SK-N-SH treated with all-trans-retinoic acid at 6 μM for 48 hours (cell line): ENCODE measurements at regions not wholly inside any gene's neighbourhood (a gene's known extent, or its start where the extent isn't known, plus 50 kb on each side); places are given as distances from the start of the nearest gene placed in this dataset.

Experiments used
- ATAC-seq: fragments of 200-7000 bp; cut with Tn5 transposase; 3 replicates; pipeline ENCODE4 v1.9.1; 2020; ENCODE audit warnings: mild to moderate bottlenecking, moderate library complexity
- BACH2 ChIP-seq: fragments of 250-450 bp; sonication (Bioruptor Pico); IDR thresholded peaks from 2 replicates; pipeline ENCODE4 v1.9.0; 2021; ENCODE audit warnings: mild to moderate bottlenecking, borderline replicate concordance
- CREB5 ChIP-seq: fragments of 250-450 bp; sonication (Bioruptor Pico); IDR thresholded peaks from 2 replicates; pipeline ENCODE4 v1.5.1; 2020; ENCODE audit warnings: low read depth, mild to moderate bottlenecking, moderate library complexity
- CSDC2 ChIP-seq: fragments of 250-450 bp; sonication (Bioruptor Pico); IDR thresholded peaks from 2 replicates; pipeline ENCODE4 v1.5.0; 2020; ENCODE audit warnings: mild to moderate bottlenecking, moderate library complexity
- CSRNP3 ChIP-seq: fragments of 250-450 bp; sonication (Bioruptor Pico); IDR thresholded peaks from 2 replicates; pipeline ENCODE4 v1.5.1; 2021; ENCODE audit warnings: mild to moderate bottlenecking, moderate library complexity
- ESRRG ChIP-seq: fragments of 250-450 bp; sonication (Bioruptor Pico); IDR thresholded peaks from 2 replicates; pipeline ENCODE4 v1.6.1; 2021; ENCODE audit warnings: mild to moderate bottlenecking
- GLIS3 ChIP-seq: fragments of 250-450 bp; sonication (Bioruptor Pico); IDR thresholded peaks from 2 replicates; pipeline ENCODE4 v1.5.0; 2020; ENCODE audit warnings: mild to moderate bottlenecking, moderate library complexity
- ISL1 ChIP-seq: fragments of 250-450 bp; sonication (Bioruptor Pico); IDR thresholded peaks from 2 replicates; pipeline ENCODE4 v2.1.2; 2022; ENCODE audit warnings: mild to moderate bottlenecking, moderate library complexity
- OSR1 ChIP-seq: fragments of 250-450 bp; sonication (Bioruptor Pico); IDR thresholded peaks from 2 replicates; pipeline ENCODE4 v1.8.0; 2022; ENCODE audit warnings: moderate library complexity, mild to moderate bottlenecking, inconsistent platforms
- PATZ1 ChIP-seq: fragments of 250-450 bp; sonication (Bioruptor Pico); IDR thresholded peaks from 2 replicates; pipeline ENCODE4 v1.8.0; 2020; ENCODE audit warnings: mild to moderate bottlenecking, moderate library complexity, borderline replicate concordance
- POU6F1 ChIP-seq: fragments of 250-450 bp; sonication (Bioruptor Pico); IDR thresholded peaks from 2 replicates; pipeline ENCODE4 v1.8.0; 2021; ENCODE audit warnings: low read depth, mild to moderate bottlenecking, moderate library complexity, borderline replicate concordance
- PPARA ChIP-seq: fragments of 250-450 bp; sonication (Bioruptor Pico); IDR thresholded peaks from 2 replicates; pipeline ENCODE4 v1.5.0; 2020; ENCODE audit warnings: mild to moderate bottlenecking, borderline replicate concordance
- RARB ChIP-seq: fragments of 250-450 bp; sonication (Bioruptor Pico); IDR thresholded peaks from 2 replicates; pipeline ENCODE4 v1.8.0; 2021; ENCODE audit warnings: mild to moderate bottlenecking, moderate library complexity
- SNAI2 ChIP-seq: fragments of 250-450 bp; sonication (Bioruptor Pico); IDR thresholded peaks from 2 replicates; pipeline ENCODE4 v1.5.0; 2020; ENCODE audit warnings: mild to moderate bottlenecking, moderate library complexity
- TCF4 ChIP-seq: fragments of 250-450 bp; sonication (Bioruptor Pico); IDR thresholded peaks from 2 replicates; pipeline ENCODE4 v1.8.0; 2021; ENCODE audit warnings: mild to moderate bottlenecking, moderate library complexity, borderline replicate concordance
- TOX ChIP-seq: fragments of 250-450 bp; sonication (Bioruptor Pico); IDR thresholded peaks from 2 replicates; pipeline ENCODE4 v1.8.0; 2021; ENCODE audit warnings: mild to moderate bottlenecking, moderate library complexity, borderline replicate concordance
- TSHZ2 ChIP-seq: fragments of 250-450 bp; sonication (Bioruptor Pico); IDR thresholded peaks from 2 replicates; pipeline ENCODE4 v1.5.0; 2020; ENCODE audit warnings: mild to moderate bottlenecking, moderate library complexity
- ZC3H10 ChIP-seq: fragments of 250-450 bp; sonication (Bioruptor Pico); IDR thresholded peaks from 2 replicates; pipeline ENCODE4 v1.5.1; 2021; ENCODE audit warnings: mild to moderate bottlenecking, moderate library complexity
- ZFP3 ChIP-seq: fragments of 250-450 bp; sonication (Bioruptor Pico); IDR thresholded peaks from 2 replicates; pipeline ENCODE4 v1.5.0; 2020; ENCODE audit warnings: mild to moderate bottlenecking, moderate library complexity
- ZFP30 ChIP-seq: fragments of 450-650 bp; formaldehyde crosslinking; IDR thresholded peaks from 2 replicates; pipeline ENCODE4 v1.5.0; 2022; ENCODE audit warnings: mild to moderate bottlenecking, moderate library complexity
- ZNF565 ChIP-seq: fragments of 450-650 bp; formaldehyde crosslinking; conservative IDR thresholded peaks from 2 replicates; pipeline ENCODE4 v1.5.0; 2020; ENCODE audit warnings: low read depth, mild to moderate bottlenecking, moderate library complexity
- ZNF70 ChIP-seq: fragments of 450-650 bp; formaldehyde crosslinking; IDR thresholded peaks from 2 replicates; pipeline ENCODE4 v1.5.0; 2020; ENCODE audit warnings: mild to moderate bottlenecking, moderate library complexity
- ZNF8 ChIP-seq: fragments of 450-650 bp; formaldehyde crosslinking; IDR thresholded peaks from 2 replicates; pipeline ENCODE4 v1.5.0; 2020; ENCODE audit warnings: mild to moderate bottlenecking, moderate library complexity

- TF ChIP-seq ZFP30 (CRISPR knock-in tag) (no peak), PPARA (CRISPR knock-in tag) (no peak), GLIS3 (no peak), ESRRG (CRISPR knock-in tag) (no peak), TSHZ2 (CRISPR knock-in tag) (no peak), SNAI2 (CRISPR knock-in tag) (no peak), POU6F1 (no peak), RARB (CRISPR knock-in tag) (no peak), OSR1 (CRISPR knock-in tag) (no peak), CSRNP3 (CRISPR knock-in tag) (no peak), ZNF565 (no peak), CSDC2 (CRISPR knock-in tag) (no peak), ISL1 (CRISPR knock-in tag) (no peak), ZNF70 (CRISPR knock-in tag) (no peak), ZFP3 (no peak), BACH2 (CRISPR knock-in tag) (no peak), PATZ1 (no peak), ZNF8 (CRISPR knock-in tag) (no peak), ZC3H10 (CRISPR knock-in tag) (no peak)
- peak; percentile 58; the same call in 2 of the 3 replicates for ATAC-seq
Measured at GRCh38 chr15:69958496-69959084, 139.1 kb downstream of the TLE3 start.

- no peak for ATAC-seq
- no peak for TF ChIP-seq TSHZ2 (CRISPR knock-in tag)
- no peak for TF ChIP-seq TCF4 (CRISPR knock-in tag)
- TF ChIP-seq OSR1 (CRISPR knock-in tag): no peak
- no peak for TF ChIP-seq ZFP30 (CRISPR knock-in tag)
- no peak for TF ChIP-seq PPARA (CRISPR knock-in tag)
- no peak for TF ChIP-seq ZNF565
- TF ChIP-seq ZNF70 (CRISPR knock-in tag): no peak
- TF ChIP-seq ZFP3: no peak
- TF ChIP-seq TOX (CRISPR knock-in tag): no peak
- no peak for TF ChIP-seq CSRNP3 (CRISPR knock-in tag)
- TF ChIP-seq RARB (CRISPR knock-in tag): no peak
- TF ChIP-seq GLIS3: no peak
- TF ChIP-seq CREB5 (CRISPR knock-in tag): no peak
- TF ChIP-seq BACH2 (CRISPR knock-in tag): no peak
- no peak for TF ChIP-seq ZNF8 (CRISPR knock-in tag)
- no peak for TF ChIP-seq PATZ1
- TF ChIP-seq ZC3H10 (CRISPR knock-in tag): no peak
Measured at GRCh38 chr15:69962561-69962960, 135.2 kb downstream of the TLE3 start.
